ENCODE measurements at regions not wholly inside any gene's neighbourhood (a gene's known extent, or its start where the extent isn't known, plus 50 kb on each side); places are given as distances from the start of the nearest gene placed in this dataset.
"Not testable (repeated sequence)": the region's sequence is repeated elsewhere in the genome, so short reads cannot be mapped to it uniquely, and the experiment has no call there.

GRCh38 chr13:70981219-70981618 lies 873.0 kb upstream of the KLHL1 start:
- not testable (repeated sequence) for DNase-seq

- no peak for DNase-seq
Measured at GRCh38 chr13:70969321-70969720, 861.1 kb upstream of the KLHL1 start.

GRCh38 chr13:70967564-70967963 lies 859.3 kb upstream of the KLHL1 start:
- DNase-seq, result no peak

GRCh38 chr13:70964874-70965273 lies 856.6 kb upstream of the KLHL1 start:
- no peak for DNase-seq

- no peak for DNase-seq
Measured at GRCh38 chr13:70964124-70964523, 855.9 kb upstream of the KLHL1 start.

GRCh38 chr13:70960841-70961443 lies 852.7 kb upstream of the KLHL1 start:
- DNase-seq, result peak; percentile 42

GRCh38 chr13:70959035-70959775 lies 851.0 kb upstream of the KLHL1 start:
- no peak for DNase-seq

- DNase-seq, result no peak
Measured at GRCh38 chr13:70955887-70956286, 847.6 kb upstream of the KLHL1 start.

GRCh38 chr13:70950664-70951063 lies 842.4 kb upstream of the KLHL1 start:
- no peak for DNase-seq

GRCh38 chr13:70945506-70945905 lies 837.3 kb upstream of the KLHL1 start:
- DNase-seq, result no peak

- DNase-seq, result no peak
Measured at GRCh38 chr13:70941454-70941853, 833.2 kb upstream of the KLHL1 start.

- DNase-seq, result no peak
Measured at GRCh38 chr13:70938462-70938861, 830.2 kb upstream of the KLHL1 start.

- no peak for DNase-seq
Measured at GRCh38 chr13:70932511-70932910, 824.3 kb upstream of the KLHL1 start.

- no peak for DNase-seq
Measured at GRCh38 chr13:70923863-70924752, 815.9 kb upstream of the KLHL1 start.

- no peak for DNase-seq
Measured at GRCh38 chr13:70911286-70911685, 803.0 kb upstream of the KLHL1 start.

- DNase-seq, result no peak
Measured at GRCh38 chr13:70908795-70909194, 800.5 kb upstream of the KLHL1 start.

- DNase-seq, result no peak
Measured at GRCh38 chr13:70905035-70905434, 796.8 kb upstream of the KLHL1 start.

- no peak for DNase-seq
Measured at GRCh38 chr13:70896136-70896535, 787.9 kb upstream of the KLHL1 start.

GRCh38 chr13:70895599-70895998 lies 787.3 kb upstream of the KLHL1 start:
- DNase-seq, result no peak

GRCh38 chr13:70894258-70894657 lies 786.0 kb upstream of the KLHL1 start:
- no peak for DNase-seq

GRCh38 chr13:70893832-70894231 lies 785.6 kb upstream of the KLHL1 start:
- no peak for DNase-seq

GRCh38 chr13:70890289-70890688 lies 782.0 kb upstream of the KLHL1 start:
- DNase-seq, result no peak

GRCh38 chr13:70889163-70889562 lies 780.9 kb upstream of the KLHL1 start:
- no peak for DNase-seq

GRCh38 chr13:70884196-70884595 lies 775.9 kb upstream of the KLHL1 start:
- no peak for DNase-seq
